ENCODE measurements at regions not wholly inside any gene's neighbourhood (a gene's known extent, or its start where the extent isn't known, plus 50 kb on each side); places are given as distances from the start of the nearest gene placed in this dataset.

DNA sequence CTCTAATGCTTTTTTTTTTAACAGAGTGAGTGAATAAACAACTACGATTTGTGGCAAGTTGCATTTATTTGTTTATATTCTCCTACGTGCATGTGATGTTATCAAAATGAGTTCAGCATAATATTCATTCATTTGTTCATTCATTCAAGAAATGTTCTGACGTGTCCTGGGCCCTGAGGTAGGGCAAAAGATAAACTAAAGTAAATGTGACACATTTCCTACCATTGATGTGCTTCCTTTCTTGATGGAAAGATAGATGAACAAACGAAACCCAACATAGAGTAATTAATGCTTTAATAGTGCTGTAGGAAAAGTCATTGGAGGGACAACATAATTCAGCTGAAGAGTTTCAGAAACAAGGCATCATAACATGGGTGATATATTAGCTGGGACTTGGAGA lies 261.5 kb upstream of the KCNMB2 start:
- DNase-seq (ENCODE audit: low spot score) = no peak
- TF ChIP-seq, protein P1, sequence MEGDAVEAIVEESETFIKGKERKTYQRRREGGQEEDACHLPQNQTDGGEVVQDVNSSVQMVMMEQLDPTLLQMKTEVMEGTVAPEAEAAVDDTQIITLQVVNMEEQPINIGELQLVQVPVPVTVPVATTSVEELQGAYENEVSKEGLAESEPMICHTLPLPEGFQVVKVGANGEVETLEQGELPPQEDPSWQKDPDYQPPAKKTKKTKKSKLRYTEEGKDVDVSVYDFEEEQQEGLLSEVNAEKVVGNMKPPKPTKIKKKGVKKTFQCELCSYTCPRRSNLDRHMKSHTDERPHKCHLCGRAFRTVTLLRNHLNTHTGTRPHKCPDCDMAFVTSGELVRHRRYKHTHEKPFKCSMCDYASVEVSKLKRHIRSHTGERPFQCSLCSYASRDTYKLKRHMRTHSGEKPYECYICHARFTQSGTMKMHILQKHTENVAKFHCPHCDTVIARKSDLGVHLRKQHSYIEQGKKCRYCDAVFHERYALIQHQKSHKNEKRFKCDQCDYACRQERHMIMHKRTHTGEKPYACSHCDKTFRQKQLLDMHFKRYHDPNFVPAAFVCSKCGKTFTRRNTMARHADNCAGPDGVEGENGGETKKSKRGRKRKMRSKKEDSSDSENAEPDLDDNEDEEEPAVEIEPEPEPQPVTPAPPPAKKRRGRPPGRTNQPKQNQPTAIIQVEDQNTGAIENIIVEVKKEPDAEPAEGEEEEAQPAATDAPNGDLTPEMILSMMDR (IDR thresholded peaks at IDR 0.05; ENCODE audit: extremely low read depth, missing control alignments) = no peak

DNA sequence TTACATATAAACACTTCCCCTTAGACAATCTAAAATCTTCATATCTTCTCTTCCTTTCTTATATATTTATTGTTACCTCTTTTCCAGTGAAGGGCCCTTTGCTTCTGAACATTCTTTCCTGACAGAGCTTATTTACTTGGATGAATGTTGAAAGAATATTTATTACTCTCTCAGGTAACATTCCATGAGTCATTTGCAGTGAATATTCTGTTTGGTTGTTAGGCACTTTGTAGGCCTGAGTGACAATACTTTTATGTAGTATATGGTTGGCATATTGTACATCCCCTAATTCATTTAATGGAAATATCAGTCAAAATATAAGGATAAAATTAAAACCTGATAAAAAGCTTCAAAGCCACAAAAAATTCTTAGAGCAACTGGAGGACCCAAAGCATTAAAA lies 260.9 kb upstream of the KCNMB2 start:
- TF ChIP-seq, protein P1 (IDR thresholded peaks at IDR 0.05; ENCODE audit: extremely low read depth, missing control alignments) = no peak
- DNase-seq (ENCODE audit: low spot score) = no peak

DNA sequence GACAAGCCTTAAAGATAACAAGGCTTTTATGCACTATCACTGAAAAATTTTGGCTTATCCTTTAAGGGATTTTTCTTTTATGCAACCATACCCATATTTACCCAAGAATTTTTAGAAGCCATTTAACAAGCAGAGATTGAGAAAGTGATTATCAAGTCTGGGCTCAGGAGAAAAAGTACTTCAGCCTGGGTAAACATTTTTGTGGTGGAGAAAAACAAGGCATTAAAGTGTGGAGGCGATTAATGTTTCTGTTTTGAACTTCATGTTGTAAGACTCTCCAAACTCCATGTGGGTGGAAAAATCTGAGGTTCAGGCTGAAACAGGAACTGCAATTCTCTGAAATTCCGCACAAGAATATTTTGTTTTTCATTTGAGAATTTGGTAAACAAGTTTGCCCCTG lies 260.4 kb upstream of the KCNMB2 start:
- TF ChIP-seq, protein P1 (IDR thresholded peaks at IDR 0.05; ENCODE audit: extremely low read depth, missing control alignments) = no peak
- DNase-seq (ENCODE audit: low spot score) = no peak

DNA sequence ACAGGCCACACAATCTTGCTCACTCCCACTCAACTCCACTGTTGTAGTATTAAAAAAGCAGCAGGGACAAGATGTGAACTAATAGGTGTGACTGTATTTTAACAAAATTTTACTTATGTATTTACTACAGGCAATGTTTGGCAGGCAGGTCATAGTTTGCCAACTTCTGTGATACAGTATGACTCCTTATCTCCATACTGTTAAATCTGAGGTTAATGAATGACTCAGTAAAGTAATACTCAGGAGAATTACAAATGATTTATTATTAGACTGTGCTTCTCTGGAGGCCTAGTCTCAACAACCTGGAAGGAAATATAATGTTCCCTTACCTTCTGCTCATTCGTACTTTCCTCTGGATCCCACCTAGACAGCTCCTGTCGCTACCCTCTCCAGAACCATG lies 258.6 kb upstream of the KCNMB2 start:
- no peak for DNase-seq (ENCODE audit: low spot score)
- TF ChIP-seq, protein P1 (IDR thresholded peaks at IDR 0.05; ENCODE audit: extremely low read depth, missing control alignments) = no peak

DNA sequence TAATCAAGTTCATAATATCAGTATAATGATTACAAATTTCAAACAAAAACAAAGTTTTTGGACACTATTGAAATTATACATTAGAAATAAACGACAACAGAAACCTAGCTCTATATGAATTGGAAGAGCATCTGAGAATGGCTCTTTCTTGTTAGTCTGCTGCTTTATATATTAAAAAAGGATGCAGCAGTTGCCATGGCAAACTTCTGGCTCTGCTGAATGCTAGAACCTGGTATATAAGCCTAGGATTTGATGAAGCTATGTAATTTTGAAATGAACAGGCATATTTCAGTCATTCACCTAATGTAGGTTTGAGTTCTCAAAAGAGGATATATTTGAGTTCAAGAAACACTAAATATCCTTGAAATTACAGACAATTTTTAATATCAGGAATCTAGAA lies 252.7 kb upstream of the KCNMB2 start:
- no peak for DNase-seq (ENCODE audit: low spot score)
- TF ChIP-seq, protein P1 (IDR thresholded peaks at IDR 0.05; ENCODE audit: extremely low read depth, missing control alignments) = no peak

DNA sequence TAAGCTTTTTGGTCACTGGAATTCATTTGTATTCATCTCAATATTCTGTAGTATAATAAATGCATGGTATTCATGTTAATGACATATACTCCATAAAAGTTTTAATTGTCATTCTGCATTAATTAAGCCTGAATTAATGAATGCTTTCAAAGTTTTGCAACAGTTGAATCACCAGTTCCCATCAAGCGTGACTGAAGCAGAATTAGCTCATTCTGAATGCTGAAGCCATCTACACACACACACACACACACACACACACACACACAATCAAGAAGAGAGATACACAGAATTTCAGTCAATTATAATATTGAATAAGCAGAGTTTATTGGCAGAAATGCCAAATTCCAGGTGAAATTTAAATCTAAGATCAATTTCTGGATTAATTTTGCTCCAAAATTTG lies 252.1 kb upstream of the KCNMB2 start:
- TF ChIP-seq, protein P1 (IDR thresholded peaks at IDR 0.05; ENCODE audit: extremely low read depth, missing control alignments) = no peak
- no peak for DNase-seq (ENCODE audit: low spot score)

DNA sequence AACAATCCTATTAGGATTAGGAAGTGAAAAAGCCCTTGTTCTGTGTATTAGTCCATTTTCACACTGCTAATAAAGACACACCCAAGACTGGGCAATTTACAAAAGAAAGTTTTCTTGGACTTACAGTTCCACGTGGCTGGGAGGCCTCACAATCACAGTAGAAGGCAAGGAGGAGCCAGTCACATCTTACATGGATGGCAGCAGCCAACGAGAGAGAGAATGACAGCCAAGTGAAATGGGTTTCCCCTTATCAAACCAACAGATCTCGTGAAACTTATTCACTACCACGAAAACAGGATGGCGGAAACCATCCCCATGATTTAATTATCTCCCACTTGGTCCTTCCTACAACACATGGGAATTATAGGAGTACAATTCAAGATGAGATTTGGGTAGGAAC lies 248.2 kb upstream of the KCNMB2 start:
- no peak for DNase-seq (ENCODE audit: low spot score)
- TF ChIP-seq, protein P1 (IDR thresholded peaks at IDR 0.05; ENCODE audit: extremely low read depth, missing control alignments) = no peak
